Caco-2 (cell line): ENCODE measurements at regions not wholly inside any gene's neighbourhood (a gene's known extent, or its start where the extent isn't known, plus 50 kb on each side); places are given as distances from the start of the nearest gene placed in this dataset.

Experiments used
- BruUV-seq: library from RNA; stranded (reverse); fragments of 400-500 nt; replicated peaks from 2 replicates; lab custom pipeline; 2021; lab: Mats Ljungman, UMichigan
- CTCF ChIA-PET: fragments of 300-600 bp; sonication (Branson Sonifier 250); formaldehyde crosslinking; loops from one replicate; lab custom pipeline; 2022; ENCODE audit warnings: antibody characterized with exemption; lab: Charles Lee
- POLR2A ChIA-PET: fragments of 300-600 bp; sonication (Branson Sonifier 250); formaldehyde crosslinking; loops from one replicate; lab custom pipeline; 2022; ENCODE audit warnings: antibody characterized with exemption; lab: Charles Lee
- DNase-seq, 2 experiments: peaks; one replicate each; pipeline versions ENCODE4 v3.0.0 to v3.0.0-alpha.2; 2020 to 2022
- H3K27me3 ChIP-seq: replicated peaks from 2 replicates; pipeline ENCODE4 v1.6.0; 2011; ENCODE audit warnings: low read length; ENCODE audit not compliant: control insufficient read depth, insufficient read depth
- H3K36me3 ChIP-seq: 2 replicates; pipeline ENCODE4 v1.5.1; 2011; ENCODE audit warnings: low read length; ENCODE audit not compliant: control insufficient read depth, insufficient read depth
- H3K4me1 ChIP-seq: fragments of 250-450 bp; sonication (Bioruptor Pico); 2 replicates; pipeline ENCODE4 v1.5.1; 2020; ENCODE audit warnings: mild to moderate bottlenecking
- H3K4me3 ChIP-seq: 2 replicates; pipeline ENCODE4 v1.5.1; 2011; ENCODE audit warnings: low read depth, mild to moderate bottlenecking, control low read depth, low read length
- H3K9me3 ChIP-seq: fragments of 250-450 bp; sonication (Bioruptor Pico); 2 replicates; pipeline ENCODE4 v1.5.1; 2020; ENCODE audit warnings: mild to moderate bottlenecking, moderate library complexity
- H3K27ac Mint-ChIP-seq: one replicate; pipeline ENCODE4 v1.8.0; 2022; ENCODE audit warnings: mixed read lengths; ENCODE audit not compliant: unreplicated experiment
- H3K27me3 Mint-ChIP-seq: one replicate; pipeline ENCODE4 v1.8.0; 2022; ENCODE audit warnings: mixed read lengths; ENCODE audit not compliant: insufficient read depth, unreplicated experiment
- H3K36me3 Mint-ChIP-seq: one replicate; pipeline ENCODE4 v1.8.0; 2022; ENCODE audit warnings: mild to moderate bottlenecking, mixed read lengths; ENCODE audit not compliant: insufficient read depth, unreplicated experiment
- H3K4me1 Mint-ChIP-seq: one replicate; pipeline ENCODE4 v1.8.0; 2022; ENCODE audit warnings: low read depth, mixed read lengths; ENCODE audit not compliant: unreplicated experiment
- H3K4me3 Mint-ChIP-seq: one replicate; pipeline ENCODE4 v1.8.0; 2022; ENCODE audit warnings: mild to moderate bottlenecking, moderate library complexity, mixed read lengths; ENCODE audit not compliant: unreplicated experiment
- H3K9me3 Mint-ChIP-seq: one replicate; pipeline ENCODE4 v1.8.0; 2022; ENCODE audit warnings: mixed read lengths; ENCODE audit not compliant: unreplicated experiment
- CTCF ChIP-seq, 2 experiments: fragments of 200-600 bp in 1 of 2; IDR thresholded peaks; 1 replicate in 1 of 2; 2 replicates in 1 of 2; pipeline versions ENCODE4 v1.5.1 to v1.8.0; 2011 to 2022; ENCODE audit warnings: antibody characterized with exemption in 1 of 2, control low read depth in 1 of 2, inconsistent platforms in 1 of 2, low read depth in 1 of 2, low read length in 1 of 2, mild to moderate bottlenecking in 1 of 2, moderate library complexity in 1 of 2; ENCODE audit not compliant: insufficient read depth in 1 of 2, severe bottlenecking in 1 of 2, unreplicated experiment in 1 of 2
- intact Hi-C: fragments of 100-400 bp; cut with micrococcal nuclease; formaldehyde crosslinking; loops from one replicate; pipeline ENCODE4 v1.10.0; 2022; ENCODE audit not compliant: unreplicated experiment

GRCh38 chr6:109229536-109229935 is 134.2 kb downstream of the CEP57L1 start:
- H3K4me3 ChIP-seq, result no peak overlapping the region
- peaks cover 7% of the 10 kb centered on the region; the same call in 1 of the 2 replicates for H3K4me1 ChIP-seq
- H3K27ac Mint-ChIP-seq, result no peak overlapping the region
- no peaks in the 10 kb centered on the region for H3K36me3 ChIP-seq
- intact Hi-C loops, result no loop called here
- no peak overlapping the region for H3K4me3 Mint-ChIP-seq
- no peaks in the 10 kb centered on the region for H3K9me3 ChIP-seq
- H3K27me3 ChIP-seq, result no peaks in the 10 kb centered on the region
- CTCF ChIA-PET, result no interaction called here
- no peaks in the 10 kb centered on the region for H3K27me3 Mint-ChIP-seq
- DNase-seq, result peak; percentile 32 to 52
- H3K36me3 Mint-ChIP-seq, result no peaks in the 10 kb centered on the region
- H3K4me1 Mint-ChIP-seq, result no peaks in the 10 kb centered on the region
- H3K9me3 Mint-ChIP-seq, result no peaks in the 10 kb centered on the region
- no TSS peak for BruUV-seq
- POLR2A ChIA-PET, result no interaction called here
- no peak for TF ChIP-seq CTCF (IDR thresholded peaks at IDR 0.05; ENCODE audit: insufficient read depth in 1 of 2, low read depth in 1 of 2, low read length in 1 of 2, severe bottlenecking in 1 of 2, unreplicated experiment in 1 of 2)

- H3K27me3 Mint-ChIP-seq, result no peaks in the 10 kb centered on the region
- DNase-seq, result no peak
- no peaks in the 10 kb centered on the region for H3K36me3 Mint-ChIP-seq
- Histone ChIP-seq H3K9me3 (no peaks in the 10 kb centered on the region), H3K36me3 (no peaks in the 10 kb centered on the region), H3K27me3 (peaks cover 1% of the 10 kb centered on the region; the same call in 1 of the 2 replicates), H3K4me1 (peaks cover 7% of the 10 kb centered on the region; the same call in 1 of the 2 replicates), H3K4me3 (no peak overlapping the region)
- TF ChIP-seq CTCF (IDR thresholded peaks at IDR 0.05; ENCODE audit: insufficient read depth in 1 of 2, low read depth in 1 of 2, low read length in 1 of 2, severe bottlenecking in 1 of 2, unreplicated experiment in 1 of 2), result no peak
- no peaks in the 10 kb centered on the region for H3K4me1 Mint-ChIP-seq
- no peaks in the 10 kb centered on the region for H3K9me3 Mint-ChIP-seq
- H3K27ac Mint-ChIP-seq, result no peak overlapping the region
- no TSS peak for BruUV-seq
- intact Hi-C loops, result no loop called here
- ChIA-PET CTCF (no interaction called here), POLR2A (no interaction called here)
- H3K4me3 Mint-ChIP-seq, result no peak overlapping the region
Observed at GRCh38 chr6:109227646-109228045, 132.3 kb downstream of the CEP57L1 start.

DNA sequence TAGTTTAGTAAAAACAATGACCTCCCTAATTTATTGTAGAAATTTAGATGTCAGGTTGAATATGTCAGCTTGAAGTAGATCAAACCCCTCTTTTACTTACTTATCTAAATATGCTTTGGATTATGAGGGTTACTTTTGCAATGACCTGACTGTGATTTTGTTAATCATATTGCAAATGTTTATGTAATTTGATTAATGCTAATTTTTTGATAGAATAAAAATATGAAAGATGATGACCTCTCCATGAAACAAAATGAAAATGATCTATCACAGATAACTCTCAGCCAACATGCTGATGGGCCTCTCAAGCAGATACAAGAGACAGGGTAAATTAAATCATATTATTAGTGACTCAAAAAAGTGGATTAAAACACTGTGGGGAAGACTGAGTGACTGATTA is 131.0 kb downstream of the CEP57L1 start:
- BruUV-seq, result no TSS peak
- no peaks in the 10 kb centered on the region for H3K27me3 Mint-ChIP-seq
- no peaks in the 10 kb centered on the region for H3K9me3 Mint-ChIP-seq
- no peak for TF ChIP-seq CTCF (IDR thresholded peaks at IDR 0.05; ENCODE audit: insufficient read depth in 1 of 2, low read depth in 1 of 2, low read length in 1 of 2, severe bottlenecking in 1 of 2, unreplicated experiment in 1 of 2)
- peaks cover 1% of the 10 kb centered on the region; the same call in 1 of the 2 replicates for H3K27me3 ChIP-seq
- no peak overlapping the region for H3K4me3 ChIP-seq
- intact Hi-C loops, result no loop called here
- ChIA-PET POLR2A (no interaction called here), CTCF (no interaction called here)
- H3K27ac Mint-ChIP-seq, result no peak overlapping the region
- H3K4me3 Mint-ChIP-seq, result no peak overlapping the region
- no peaks in the 10 kb centered on the region for H3K36me3 Mint-ChIP-seq
- no peaks in the 10 kb centered on the region for H3K9me3 ChIP-seq
- DNase-seq, result no peak
- H3K4me1 ChIP-seq, result peaks cover 7% of the 10 kb centered on the region; the same call in 1 of the 2 replicates
- no peaks in the 10 kb centered on the region for H3K4me1 Mint-ChIP-seq
- no peaks in the 10 kb centered on the region for H3K36me3 ChIP-seq
